GM08714 (cell line): ENCODE measurements at regions not wholly inside any gene's neighbourhood (a gene's known extent, or its start where the extent isn't known, plus 50 kb on each side); places are given as distances from the start of the nearest gene placed in this dataset.
"Not testable (repeated sequence)": the region's sequence is repeated elsewhere in the genome, so short reads cannot be mapped to it uniquely, and the experiment has no call there.

Source experiments
- H3K4me3 ChIP-seq: fragments of 200-500 bp; sonication (Bioruptor generic); 2 replicates; pipeline ENCODE4 v1.5.1; 2014; ENCODE audit warnings: mild to moderate bottlenecking, low read length, inconsistent platforms
- ZNF274 ChIP-seq: IDR thresholded peaks from 2 replicates; pipeline ENCODE4 v1.6.1; 2012; ENCODE audit warnings: mild to moderate bottlenecking, low read depth, low read length

GRCh38 chr10:6958254-6958653 lies 378.2 kb upstream of the PRKCQ start:
- H3K4me3 ChIP-seq, result no peak overlapping the region
- no peak for TF ChIP-seq ZNF274

- no peak overlapping the region for H3K4me3 ChIP-seq
- TF ChIP-seq ZNF274, result no peak
Measured at GRCh38 chr10:6957851-6958250, 377.8 kb upstream of the PRKCQ start.

- TF ChIP-seq ZNF274, result no peak
Measured at GRCh38 chr10:6956562-6956961, 376.5 kb upstream of the PRKCQ start.

GRCh38 chr10:6953271-6953801 lies 373.3 kb upstream of the PRKCQ start:
- TF ChIP-seq ZNF274, result no peak
- H3K4me3 ChIP-seq, result no peak overlapping the region

More at GRCh38 chr10:6956562-6956961, 376.5 kb upstream of the PRKCQ start:
- no peak overlapping the region for H3K4me3 ChIP-seq

GRCh38 chr10:6951732-6952131 lies 371.7 kb upstream of the PRKCQ start:
- TF ChIP-seq ZNF274, result no peak

GRCh38 chr10:6950133-6950532 lies 370.1 kb upstream of the PRKCQ start:
- TF ChIP-seq ZNF274, result no peak
- no peak overlapping the region for H3K4me3 ChIP-seq

More at GRCh38 chr10:6951732-6952131, 371.7 kb upstream of the PRKCQ start:
- H3K4me3 ChIP-seq, result no peak overlapping the region

- no peak overlapping the region for H3K4me3 ChIP-seq
- TF ChIP-seq ZNF274, result no peak
Measured at GRCh38 chr10:6944436-6944835, 364.4 kb upstream of the PRKCQ start.

- TF ChIP-seq ZNF274, result no peak
Measured at GRCh38 chr10:6938384-6938783, 358.3 kb upstream of the PRKCQ start.

GRCh38 chr10:6936931-6937330 lies 356.9 kb upstream of the PRKCQ start:
- no peak for TF ChIP-seq ZNF274
- no peak overlapping the region for H3K4me3 ChIP-seq

More at GRCh38 chr10:6938384-6938783, 358.3 kb upstream of the PRKCQ start:
- no peak overlapping the region for H3K4me3 ChIP-seq

GRCh38 chr10:6929148-6929830 lies 349.2 kb upstream of the PRKCQ start:
- no peak for TF ChIP-seq ZNF274
- no peak overlapping the region; the same call in 1 of the 2 replicates for H3K4me3 ChIP-seq

- no peak for TF ChIP-seq ZNF274
- peak overlapping the region; percentile 55; the same call in 1 of the 2 replicates for H3K4me3 ChIP-seq
Measured at GRCh38 chr10:6928586-6928985, 348.5 kb upstream of the PRKCQ start.

- no peak overlapping the region for H3K4me3 ChIP-seq
- no peak for TF ChIP-seq ZNF274
Measured at GRCh38 chr10:6926971-6927370, 346.9 kb upstream of the PRKCQ start.

- no peak for TF ChIP-seq ZNF274
- no peak overlapping the region for H3K4me3 ChIP-seq
Measured at GRCh38 chr10:6925146-6925545, 345.1 kb upstream of the PRKCQ start.

GRCh38 chr10:6924166-6924565 lies 344.1 kb upstream of the PRKCQ start:
- H3K4me3 ChIP-seq, result no peak overlapping the region
- TF ChIP-seq ZNF274, result no peak

- not testable (repeated sequence) for H3K4me3 ChIP-seq
Measured at GRCh38 chr10:6921026-6921425, 340.9 kb upstream of the PRKCQ start.

- no peak for TF ChIP-seq ZNF274
- no peak overlapping the region for H3K4me3 ChIP-seq
Measured at GRCh38 chr10:6920072-6921019, 340.3 kb upstream of the PRKCQ start.
